Nephron progenitor cell (in vitro differentiated cells): ENCODE measurements at regions not wholly inside any gene's neighbourhood (a gene's known extent, or its start where the extent isn't known, plus 50 kb on each side); places are given as distances from the start of the nearest gene placed in this dataset.
"Not testable (repeated sequence)": the region's sequence is repeated elsewhere in the genome, so short reads cannot be mapped to it uniquely, and the experiment has no call there.

Experiments used
- DNase-seq: peaks from one replicate; pipeline ENCODE4 v3.0.0; 2021
- H3K27ac Mint-ChIP-seq: 2 replicates; pipeline ENCODE4 v1.8.0; 2021; ENCODE audit warnings: mild to moderate bottlenecking, moderate library complexity, mixed read lengths
- H3K27me3 Mint-ChIP-seq: 2 replicates; pipeline ENCODE4 v1.8.0; 2021; ENCODE audit warnings: mild to moderate bottlenecking, low read depth, mixed read lengths; ENCODE audit not compliant: poor library complexity
- H3K36me3 Mint-ChIP-seq: 2 replicates; pipeline ENCODE4 v1.8.0; 2021; ENCODE audit warnings: low read depth, mixed read lengths
- H3K4me1 Mint-ChIP-seq: 2 replicates; pipeline ENCODE4 v1.8.0; 2021; ENCODE audit warnings: mixed read lengths
- H3K4me3 Mint-ChIP-seq: 2 replicates; pipeline ENCODE4 v1.8.0; 2021; ENCODE audit warnings: mild to moderate bottlenecking, moderate library complexity, mixed read lengths
- H3K9me3 Mint-ChIP-seq: 2 replicates; pipeline ENCODE4 v1.8.0; 2021; ENCODE audit warnings: mild to moderate bottlenecking, moderate library complexity, mixed read lengths
- TF ChIP-seq, protein P1 (sequence below): fragments of 200-600 bp; sonication (generic); IDR thresholded peaks from 2 replicates; pipeline ENCODE4 v1.5.0; 2021; ENCODE audit warnings: antibody characterized with exemption

DNA sequence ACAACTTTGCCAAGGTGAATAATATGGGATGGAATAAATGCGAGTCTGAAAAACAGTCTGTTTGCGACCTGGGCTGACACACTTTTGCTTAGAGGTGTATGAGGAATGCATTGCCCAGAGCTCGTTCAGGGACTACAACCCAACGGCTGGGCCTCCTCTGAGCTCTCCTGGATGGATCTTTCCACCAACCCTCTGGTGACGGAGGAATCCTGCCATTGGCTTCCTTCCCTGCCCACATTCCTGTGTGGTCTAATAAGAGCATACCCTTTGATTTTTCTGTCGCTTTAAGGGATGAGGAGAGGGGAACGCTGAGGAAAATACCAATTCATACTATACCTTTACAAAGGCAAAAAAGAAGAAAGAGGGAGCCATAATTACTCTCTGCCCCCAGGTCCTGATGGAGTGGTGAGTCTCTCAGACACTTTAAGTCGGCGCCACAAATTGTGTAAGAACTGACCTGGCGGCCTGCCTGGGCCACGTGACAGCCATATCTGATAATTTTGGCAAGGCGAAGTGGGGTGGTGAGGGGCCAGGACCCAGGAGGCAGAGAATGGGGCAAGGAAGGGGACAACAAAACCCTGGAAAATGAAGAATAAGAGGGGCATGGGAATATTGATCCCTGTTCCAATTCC, 265.2 kb upstream of the MSX2 start:
- Mint-ChIP-seq H3K9me3 (no peaks in the 10 kb centered on the region), H3K36me3 (no peaks in the 10 kb centered on the region), H3K27me3 (no peaks in the 10 kb centered on the region), H3K27ac (no peak overlapping the region), H3K4me1 (peaks cover 4% of the 10 kb centered on the region), H3K4me3 (no peak overlapping the region)
- TF ChIP-seq, protein P1, sequence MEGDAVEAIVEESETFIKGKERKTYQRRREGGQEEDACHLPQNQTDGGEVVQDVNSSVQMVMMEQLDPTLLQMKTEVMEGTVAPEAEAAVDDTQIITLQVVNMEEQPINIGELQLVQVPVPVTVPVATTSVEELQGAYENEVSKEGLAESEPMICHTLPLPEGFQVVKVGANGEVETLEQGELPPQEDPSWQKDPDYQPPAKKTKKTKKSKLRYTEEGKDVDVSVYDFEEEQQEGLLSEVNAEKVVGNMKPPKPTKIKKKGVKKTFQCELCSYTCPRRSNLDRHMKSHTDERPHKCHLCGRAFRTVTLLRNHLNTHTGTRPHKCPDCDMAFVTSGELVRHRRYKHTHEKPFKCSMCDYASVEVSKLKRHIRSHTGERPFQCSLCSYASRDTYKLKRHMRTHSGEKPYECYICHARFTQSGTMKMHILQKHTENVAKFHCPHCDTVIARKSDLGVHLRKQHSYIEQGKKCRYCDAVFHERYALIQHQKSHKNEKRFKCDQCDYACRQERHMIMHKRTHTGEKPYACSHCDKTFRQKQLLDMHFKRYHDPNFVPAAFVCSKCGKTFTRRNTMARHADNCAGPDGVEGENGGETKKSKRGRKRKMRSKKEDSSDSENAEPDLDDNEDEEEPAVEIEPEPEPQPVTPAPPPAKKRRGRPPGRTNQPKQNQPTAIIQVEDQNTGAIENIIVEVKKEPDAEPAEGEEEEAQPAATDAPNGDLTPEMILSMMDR: no peak
- no peak for DNase-seq

DNA sequence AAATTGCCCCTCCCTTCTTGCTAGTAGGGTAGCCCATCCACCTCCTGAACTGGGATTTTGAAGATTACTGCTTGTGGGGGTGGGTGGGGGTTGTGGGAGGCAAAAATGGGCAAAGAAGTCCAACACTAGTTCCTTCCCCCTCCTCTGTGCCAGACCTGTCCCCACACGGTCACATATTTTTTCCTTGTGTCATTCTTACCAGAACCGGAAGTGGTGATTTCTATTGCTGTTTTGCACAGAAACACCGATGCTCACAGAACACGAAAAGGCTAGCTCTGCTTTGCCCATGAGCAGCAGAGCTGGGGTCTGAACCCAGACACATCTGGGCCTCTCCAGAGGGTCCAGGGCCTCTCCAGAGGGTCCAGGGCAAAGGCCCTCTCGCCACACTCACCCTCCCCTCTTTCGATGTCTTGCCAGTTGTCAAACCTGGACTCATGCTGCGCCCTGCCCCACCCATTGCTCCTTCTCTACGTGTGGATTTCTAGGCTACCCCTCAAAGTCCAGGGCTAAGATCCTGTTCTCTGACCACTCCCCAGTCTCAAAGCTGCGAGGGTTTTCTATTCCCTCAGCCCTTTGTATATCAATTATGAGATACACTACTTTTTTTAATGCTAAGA, 264.4 kb upstream of the MSX2 start:
- Mint-ChIP-seq H3K9me3 (peaks cover 4% of the 10 kb centered on the region), H3K27me3 (no peaks in the 10 kb centered on the region), H3K36me3 (no peaks in the 10 kb centered on the region), H3K27ac (no peak overlapping the region), H3K4me3 (no peak overlapping the region), H3K4me1 (peaks cover 4% of the 10 kb centered on the region)
- TF ChIP-seq, protein P1: no peak
- DNase-seq: no peak

DNA sequence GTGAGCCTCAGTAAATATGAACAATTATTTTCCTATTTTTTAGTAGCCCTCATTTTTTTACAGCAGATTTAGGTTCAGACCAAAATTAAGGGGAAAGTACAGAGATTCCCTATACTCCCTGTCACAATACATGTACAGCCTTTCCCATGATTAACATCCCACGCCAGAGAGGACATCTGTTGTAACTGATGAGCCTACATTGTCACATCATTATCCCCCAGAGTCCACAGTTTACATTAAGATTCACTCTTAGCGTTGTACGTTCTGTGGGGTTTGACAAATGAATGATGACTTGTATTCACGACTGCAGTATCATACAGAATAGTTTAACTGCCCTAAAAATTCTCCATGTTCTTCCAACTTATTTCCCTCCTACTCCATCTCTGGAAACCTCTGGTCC, 262.3 kb upstream of the MSX2 start:
- no peak overlapping the region for H3K4me3 Mint-ChIP-seq
- no peak for DNase-seq
- peaks cover 4% of the 10 kb centered on the region for H3K4me1 Mint-ChIP-seq
- H3K27ac Mint-ChIP-seq: no peak overlapping the region
- H3K36me3 Mint-ChIP-seq: no peaks in the 10 kb centered on the region
- TF ChIP-seq, protein P1: no peak
- H3K27me3 Mint-ChIP-seq: no peaks in the 10 kb centered on the region
- H3K9me3 Mint-ChIP-seq: peaks cover 17% of the 10 kb centered on the region

DNA sequence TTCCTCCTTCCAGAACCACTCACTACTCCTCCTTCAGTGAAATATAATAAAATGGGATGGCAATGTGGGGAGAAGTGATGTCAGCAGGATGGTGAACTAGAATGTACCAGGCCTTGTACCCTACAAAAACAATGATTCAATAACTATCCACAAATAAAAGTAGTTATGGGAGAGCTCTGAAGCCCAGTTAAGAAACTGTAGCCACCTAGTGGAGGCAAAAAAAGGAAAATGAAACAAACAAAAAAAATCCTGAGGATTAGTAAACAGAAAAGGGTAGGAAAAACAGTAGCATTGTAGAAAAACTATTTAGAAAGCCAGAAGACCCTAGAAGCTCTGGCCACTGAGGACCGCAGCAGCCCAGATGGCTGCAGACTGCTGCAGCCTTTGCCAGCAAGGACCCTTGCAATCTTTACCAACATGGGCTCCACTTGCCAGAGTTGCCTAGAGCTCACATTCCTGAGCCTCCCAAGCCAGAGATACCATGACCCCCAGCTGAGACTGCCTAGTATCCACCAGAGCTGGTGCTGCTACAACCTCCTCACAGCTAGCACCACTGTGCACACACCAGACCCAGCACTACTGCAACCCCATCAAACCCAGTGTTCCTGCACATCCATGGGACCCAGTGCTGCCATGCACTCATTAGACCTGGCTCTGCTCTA, 259.7 kb upstream of the MSX2 start:
- no peak overlapping the region for H3K4me3 Mint-ChIP-seq
- H3K27ac Mint-ChIP-seq: no peak overlapping the region
- no peaks in the 10 kb centered on the region for H3K27me3 Mint-ChIP-seq
- TF ChIP-seq, protein P1: no peak
- DNase-seq: no peak
- no peaks in the 10 kb centered on the region for H3K36me3 Mint-ChIP-seq
- H3K4me1 Mint-ChIP-seq: no peaks in the 10 kb centered on the region
- H3K9me3 Mint-ChIP-seq: peaks cover 33% of the 10 kb centered on the region

DNA sequence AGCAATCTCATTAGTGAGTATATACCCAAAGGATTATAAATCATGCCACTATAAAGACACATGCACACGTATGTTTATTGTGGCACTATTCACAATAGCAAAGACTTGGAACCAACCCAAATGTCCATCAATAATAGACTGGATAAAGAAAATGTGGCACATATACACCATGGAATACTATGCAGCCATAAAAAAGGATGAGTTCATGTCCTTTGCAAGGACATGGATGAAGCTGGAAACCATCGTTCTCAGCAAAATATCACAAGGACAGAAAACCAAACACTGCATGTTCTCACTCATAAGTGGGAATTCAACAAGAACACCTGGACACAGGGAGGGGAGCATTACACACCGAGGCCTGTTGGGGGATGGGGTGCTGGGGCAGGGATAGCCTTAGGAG, 252.9 kb upstream of the MSX2 start:
- H3K9me3 Mint-ChIP-seq: peaks cover 68% of the 10 kb centered on the region
- not testable (repeated sequence) for DNase-seq, H3K36me3 Mint-ChIP-seq, H3K4me3 Mint-ChIP-seq, H3K27ac Mint-ChIP-seq, H3K4me1 Mint-ChIP-seq, H3K27me3 Mint-ChIP-seq

DNA sequence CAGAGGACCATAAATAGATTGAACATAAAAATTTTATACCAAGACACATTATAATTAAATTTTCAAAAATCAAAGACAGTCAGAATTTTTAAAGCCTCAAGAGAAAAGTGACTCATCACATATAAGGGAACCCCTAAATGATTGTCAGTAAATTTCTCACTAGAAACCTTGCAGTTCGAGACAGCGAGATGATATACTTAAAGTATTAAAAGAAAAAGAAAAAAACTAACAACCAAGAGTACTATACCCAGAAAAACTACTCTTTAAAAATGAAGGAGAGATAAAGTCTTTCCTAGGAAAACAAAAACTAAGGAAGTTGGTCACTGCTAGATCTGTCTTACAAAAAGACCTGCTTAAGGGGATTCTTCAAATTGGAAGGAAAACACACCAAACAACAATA, 251.4 kb upstream of the MSX2 start:
- TF ChIP-seq, protein P1: no peak
- Mint-ChIP-seq H3K4me3 (no peak overlapping the region), H3K27ac (no peak overlapping the region), H3K4me1 (no peaks in the 10 kb centered on the region), H3K36me3 (peaks cover 5% of the 10 kb centered on the region), H3K27me3 (no peaks in the 10 kb centered on the region), H3K9me3 (peaks cover 59% of the 10 kb centered on the region)
- no peak for DNase-seq

DNA sequence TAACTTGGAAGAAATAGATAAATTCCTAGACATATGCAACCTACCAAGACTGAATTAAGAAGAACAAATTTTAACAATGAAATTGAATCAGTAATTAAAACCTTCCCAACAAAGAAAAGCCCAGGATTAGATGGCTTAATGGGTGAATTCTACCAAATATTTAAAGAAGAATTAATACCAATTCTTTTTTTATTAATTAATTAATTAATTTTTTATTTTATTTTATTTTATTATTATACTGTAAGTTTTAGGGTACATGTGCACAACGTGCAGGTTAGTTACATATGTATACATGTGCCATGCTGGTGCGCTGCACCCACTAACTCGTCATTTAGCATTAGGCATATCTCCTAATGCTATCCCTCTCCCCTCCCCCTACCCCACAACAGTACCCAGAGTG, 248.4 kb upstream of the MSX2 start:
- not testable (repeated sequence) for H3K4me1 Mint-ChIP-seq, DNase-seq, H3K27ac Mint-ChIP-seq, H3K4me3 Mint-ChIP-seq, H3K27me3 Mint-ChIP-seq, H3K36me3 Mint-ChIP-seq
- peaks cover 61% of the 10 kb centered on the region for H3K9me3 Mint-ChIP-seq
